Natural killer cell (primary cell): ENCODE measurements at regions not wholly inside any gene's neighbourhood (a gene's known extent, or its start where the extent isn't known, plus 50 kb on each side); places are given as distances from the start of the nearest gene placed in this dataset.

Experiments
- ATAC-seq, 3 donors: fragments of 150-1000 bp in 2 of 3; fragments of 200-7000 bp in 1 of 3; cut with Tn5 transposase; 1 replicate in 1 of 3; 2 replicates in 2 of 3; pipeline ENCODE4 v1.10.0; 2021; ENCODE audit warnings: mild to moderate bottlenecking in 2 of 3, moderate library complexity in 2 of 3
- DNase-seq, 2 donors: peaks; one replicate each; pipeline versions ENCODE4 v3.0.0 to v3.0.0-alpha.2; 2013 to 2021; ENCODE audit warnings: mixed read lengths in 1 of 2
- H3K27ac ChIP-seq: one replicate; pipeline ENCODE4 v1.5.1; 2013; ENCODE audit warnings: mild to moderate bottlenecking, low read length
- H3K27me3 ChIP-seq: one replicate; pipeline ENCODE4 v1.6.1; 2013; ENCODE audit warnings: low read length; ENCODE audit not compliant: control insufficient read depth, insufficient read depth
- H3K36me3 ChIP-seq: one replicate; pipeline ENCODE4 v1.6.1; 2013; ENCODE audit warnings: low read length; ENCODE audit not compliant: control insufficient read depth, insufficient read depth
- H3K4me1 ChIP-seq: one replicate; pipeline ENCODE4 v1.6.1; 2013; ENCODE audit warnings: low read length; ENCODE audit not compliant: control insufficient read depth, insufficient read depth
- H3K4me3 ChIP-seq: one replicate; pipeline ENCODE4 v1.5.1; 2013; ENCODE audit warnings: low read length
- H3K9me3 ChIP-seq: one replicate; pipeline ENCODE4 v1.6.1; 2013; ENCODE audit warnings: low read length; ENCODE audit not compliant: control insufficient read depth, insufficient read depth
- H3K27ac Mint-ChIP-seq, 2 donors: one replicate each; pipeline ENCODE4 v1.8.0; 2022; ENCODE audit warnings: mild to moderate bottlenecking in 2 of 2, mixed read lengths in 2 of 2, moderate library complexity in 1 of 2
- H3K27me3 Mint-ChIP-seq, 2 donors: one replicate each; pipeline ENCODE4 v1.8.0; 2022; ENCODE audit warnings: low read depth in 2 of 2, mixed read lengths in 2 of 2
- H3K36me3 Mint-ChIP-seq: one replicate; pipeline ENCODE4 v1.8.0; 2022; ENCODE audit warnings: mixed read lengths
- H3K4me1 Mint-ChIP-seq, 2 donors: one replicate each; pipeline ENCODE4 v1.8.0; 2022; ENCODE audit warnings: mixed read lengths in 2 of 2
- H3K4me3 Mint-ChIP-seq: one replicate; pipeline ENCODE4 v1.8.0; 2022; ENCODE audit warnings: mild to moderate bottlenecking, moderate library complexity, mixed read lengths
- H3K9me3 Mint-ChIP-seq, 2 donors: one replicate each; pipeline ENCODE4 v1.8.0; 2022; ENCODE audit warnings: mixed read lengths in 2 of 2
- CTCF ChIP-seq: fragments of 200-600 bp; IDR thresholded peaks from one replicate; pipeline ENCODE4 v1.8.0; 2022; ENCODE audit warnings: antibody characterized with exemption
- WGBS: methylation state at CpG from one replicate; pipeline ENCODE4 v1.1.7; 2013; ENCODE audit warnings: missing lambda C conversion rate; ENCODE audit not compliant: insufficient coverage; 5-methylcytosine and 5-hydroxymethylcytosine counted together
- intact Hi-C: fragments of 100-400 bp; cut with micrococcal nuclease; formaldehyde crosslinking; loops from one replicate; pipeline ENCODE4 v1.14.2; 2022

- Histone ChIP-seq H3K9me3 (no peaks in the 10 kb centered on the region), H3K4me3 (no peak overlapping the region), H3K36me3 (no peaks in the 10 kb centered on the region), H3K27ac (no peak overlapping the region), H3K27me3 (no peaks in the 10 kb centered on the region), H3K4me1 (no peaks in the 10 kb centered on the region)
- Mint-ChIP-seq H3K27me3 (no peaks in the 10 kb centered on the region), H3K4me1 (no peaks in the 10 kb centered on the region), H3K36me3 (peaks cover 9% of the 10 kb centered on the region), H3K9me3 (peaks cover 9 to 11% of the 10 kb centered on the region in 2 donors), H3K27ac (no peak overlapping the region), H3K4me3 (no peak overlapping the region)
- ATAC-seq (no peak), DNase-seq (no peak)
- 46% methylated on average over 3 of the region's 3 CpGs for WGBS
- intact Hi-C loops, result no loop called here
- TF ChIP-seq CTCF, result no peak
These were observed 167.2 kb upstream of the CNTN1 start for GRCh38 chr12:40525054-40525453.

- Histone ChIP-seq H3K4me1 (no peaks in the 10 kb centered on the region), H3K36me3 (no peaks in the 10 kb centered on the region), H3K27ac (no peak overlapping the region), H3K27me3 (no peaks in the 10 kb centered on the region), H3K9me3 (peaks cover 6% of the 10 kb centered on the region), H3K4me3 (no peak overlapping the region)
- peaks cover 6% of the 10 kb centered on the region for H3K36me3 Mint-ChIP-seq
- H3K9me3 Mint-ChIP-seq, result peaks cover 11 to 15% of the 10 kb centered on the region in 2 donors
- ATAC-seq (no peak), DNase-seq (no peak)
- no peak for TF ChIP-seq CTCF
- intact Hi-C loops, result no loop called here
- no peaks in the 10 kb centered on the region for H3K27me3 Mint-ChIP-seq
- H3K27ac Mint-ChIP-seq, result no peak overlapping the region
- H3K4me3 Mint-ChIP-seq, result no peak overlapping the region
- 72% methylated on average over 3 of the region's 4 CpGs for WGBS
- no peaks in the 10 kb centered on the region for H3K4me1 Mint-ChIP-seq
These were observed 157.4 kb upstream of the CNTN1 start for GRCh38 chr12:40534828-40535227.

- H3K4me3 ChIP-seq, result no peak overlapping the region
- no peaks in the 10 kb centered on the region for H3K9me3 ChIP-seq
- no peak overlapping the region for H3K27ac Mint-ChIP-seq
- peaks cover 22 to 31% of the 10 kb centered on the region in 2 donors for H3K9me3 Mint-ChIP-seq
- H3K27ac ChIP-seq, result no peak overlapping the region
- H3K4me1 Mint-ChIP-seq, result no peaks in the 10 kb centered on the region
- no peak for TF ChIP-seq CTCF
- peaks cover 10% of the 10 kb centered on the region for H3K36me3 Mint-ChIP-seq
- no peaks in the 10 kb centered on the region for H3K27me3 ChIP-seq
- H3K27me3 Mint-ChIP-seq, result no peaks in the 10 kb centered on the region
- intact Hi-C loops, result no loop called here
- H3K4me3 Mint-ChIP-seq, result no peak overlapping the region
- H3K36me3 ChIP-seq, result no peaks in the 10 kb centered on the region
- H3K4me1 ChIP-seq, result no peaks in the 10 kb centered on the region
- ATAC-seq (no peak), DNase-seq (no peak)
- WGBS, result 89% methylated on average over 1 of the region's 1 CpG
These were observed 140.8 kb upstream of the CNTN1 start for GRCh38 chr12:40551466-40551865.

- no peak overlapping the region for H3K4me3 Mint-ChIP-seq
- DNase-seq, result no peak
- H3K9me3 Mint-ChIP-seq, result peaks cover 23 to 29% of the 10 kb centered on the region in 2 donors
- no peak for TF ChIP-seq CTCF
- H3K36me3 Mint-ChIP-seq, result peaks cover 10% of the 10 kb centered on the region
- H3K4me1 Mint-ChIP-seq, result no peaks in the 10 kb centered on the region
- H3K4me1 ChIP-seq, result no peaks in the 10 kb centered on the region
- H3K27me3 ChIP-seq, result no peaks in the 10 kb centered on the region
- no peaks in the 10 kb centered on the region for H3K36me3 ChIP-seq
- H3K27me3 Mint-ChIP-seq, result no peaks in the 10 kb centered on the region
- intact Hi-C loops, result no loop called here
- H3K4me3 ChIP-seq, result no peak overlapping the region
- WGBS, result 64% methylated on average over 1 of the region's 1 CpG
- H3K9me3 ChIP-seq, result no peaks in the 10 kb centered on the region
- no peak for ATAC-seq
- no peak overlapping the region for H3K27ac ChIP-seq
- no peak overlapping the region for H3K27ac Mint-ChIP-seq
These were observed 139.4 kb upstream of the CNTN1 start for GRCh38 chr12:40552868-40553267.
